NB4 (cell line): ENCODE measurements at regions not wholly inside any gene's neighbourhood (a gene's known extent, or its start where the extent isn't known, plus 50 kb on each side); places are given as distances from the start of the nearest gene placed in this dataset.

Experiments
- MYC ChIP-seq: IDR thresholded peaks from 2 replicates; pipeline ENCODE4 v1.6.1; 2011; ENCODE audit warnings: low read depth, low read length
- POLR2A ChIP-seq: IDR thresholded peaks from 2 replicates; pipeline ENCODE4 v1.6.1; 2011; ENCODE audit warnings: mild to moderate bottlenecking; ENCODE audit not compliant: insufficient read length; ENCODE audit errors: extremely low read depth
- TF ChIP-seq, protein P1 (sequence below): IDR thresholded peaks from one replicate; pipeline ENCODE4 v1.5.1; 2012; ENCODE audit warnings: low read depth, low read length
- TF ChIP-seq, protein P2 (sequence below): IDR thresholded peaks from 2 replicates; pipeline ENCODE4 v1.6.1; 2011; ENCODE audit warnings: low read depth, low read length

- no peak for TF ChIP-seq POLR2A
- TF ChIP-seq, protein P1, sequence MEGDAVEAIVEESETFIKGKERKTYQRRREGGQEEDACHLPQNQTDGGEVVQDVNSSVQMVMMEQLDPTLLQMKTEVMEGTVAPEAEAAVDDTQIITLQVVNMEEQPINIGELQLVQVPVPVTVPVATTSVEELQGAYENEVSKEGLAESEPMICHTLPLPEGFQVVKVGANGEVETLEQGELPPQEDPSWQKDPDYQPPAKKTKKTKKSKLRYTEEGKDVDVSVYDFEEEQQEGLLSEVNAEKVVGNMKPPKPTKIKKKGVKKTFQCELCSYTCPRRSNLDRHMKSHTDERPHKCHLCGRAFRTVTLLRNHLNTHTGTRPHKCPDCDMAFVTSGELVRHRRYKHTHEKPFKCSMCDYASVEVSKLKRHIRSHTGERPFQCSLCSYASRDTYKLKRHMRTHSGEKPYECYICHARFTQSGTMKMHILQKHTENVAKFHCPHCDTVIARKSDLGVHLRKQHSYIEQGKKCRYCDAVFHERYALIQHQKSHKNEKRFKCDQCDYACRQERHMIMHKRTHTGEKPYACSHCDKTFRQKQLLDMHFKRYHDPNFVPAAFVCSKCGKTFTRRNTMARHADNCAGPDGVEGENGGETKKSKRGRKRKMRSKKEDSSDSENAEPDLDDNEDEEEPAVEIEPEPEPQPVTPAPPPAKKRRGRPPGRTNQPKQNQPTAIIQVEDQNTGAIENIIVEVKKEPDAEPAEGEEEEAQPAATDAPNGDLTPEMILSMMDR = no peak
- TF ChIP-seq, protein P2, sequence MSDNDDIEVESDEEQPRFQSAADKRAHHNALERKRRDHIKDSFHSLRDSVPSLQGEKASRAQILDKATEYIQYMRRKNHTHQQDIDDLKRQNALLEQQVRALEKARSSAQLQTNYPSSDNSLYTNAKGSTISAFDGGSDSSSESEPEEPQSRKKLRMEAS = no peak
- no peak for TF ChIP-seq MYC
These were observed 162.1 kb upstream of the GALNTL6 start for GRCh38 chr4:171651071-171651470.
